CD4-positive, alpha-beta memory T cell (primary cell): ENCODE measurements at regions not wholly inside any gene's neighbourhood (a gene's known extent, or its start where the extent isn't known, plus 50 kb on each side); places are given as distances from the start of the nearest gene placed in this dataset.

Source experiments
- CTCF ChIA-PET: fragments of 350-600 bp; sonication (Branson Sonifier 250); formaldehyde crosslinking; loops from one replicate; lab custom pipeline; 2021; ENCODE audit warnings: inconsistent platforms; ENCODE audit not compliant: partially characterized antibody; lab: Charles Lee
- POLR2A ChIA-PET: fragments of 350-600 bp; sonication (Branson Sonifier 250); formaldehyde crosslinking; loops from one replicate; lab custom pipeline; 2021; ENCODE audit not compliant: partially characterized antibody; lab: Charles Lee
- DNase-seq, 5 donors: peaks; one replicate each; pipeline versions ENCODE4 v3.0.0 to v3.0.0-alpha.2; 2020 to 2022; ENCODE audit warnings: mixed read lengths in 1 of 5
- H3K27ac ChIP-seq: one replicate; pipeline ENCODE4 v1.7.0; 2013; ENCODE audit warnings: low read depth, low read length
- H3K27me3 ChIP-seq: 2 replicates; pipeline ENCODE4 v1.7.0; 2013; ENCODE audit warnings: mild to moderate bottlenecking, low read length, moderate library complexity; ENCODE audit not compliant: insufficient read depth
- H3K36me3 ChIP-seq: 2 replicates; pipeline ENCODE4 v1.7.0; 2013; ENCODE audit warnings: mild to moderate bottlenecking, low read length, moderate library complexity; ENCODE audit not compliant: insufficient read depth
- H3K4me1 ChIP-seq: 2 replicates; pipeline ENCODE4 v1.7.0; 2013; ENCODE audit warnings: mild to moderate bottlenecking, low read length, moderate library complexity; ENCODE audit not compliant: insufficient read depth
- H3K4me3 ChIP-seq, 2 donors: one replicate each; pipeline ENCODE4 v1.7.0; 2013; ENCODE audit warnings: low read length in 2 of 2, mild to moderate bottlenecking in 1 of 2
- H3K9me3 ChIP-seq, 2 donors: one replicate each; pipeline ENCODE4 v1.7.0; 2013; ENCODE audit warnings: low read length in 2 of 2, control low read depth in 1 of 2; ENCODE audit not compliant: control insufficient read depth in 1 of 2
- H3K27ac Mint-ChIP-seq, 7 donors: one replicate each; pipeline ENCODE4 v1.8.0; 2020 to 2021; ENCODE audit warnings: mixed read lengths in 7 of 7, mild to moderate bottlenecking in 6 of 7, inconsistent platforms in 3 of 7, moderate library complexity in 3 of 7
- H3K27me3 Mint-ChIP-seq, 2 donors: one replicate each; pipeline ENCODE4 v1.8.0; 2020 to 2021; ENCODE audit warnings: mixed read lengths in 2 of 2
- H3K36me3 Mint-ChIP-seq, 2 donors: one replicate each; pipeline ENCODE4 v1.8.0; 2020 to 2021; ENCODE audit warnings: mixed read lengths in 2 of 2, inconsistent platforms in 1 of 2, mild to moderate bottlenecking in 1 of 2
- H3K4me1 Mint-ChIP-seq, 4 donors: one replicate each; pipeline ENCODE4 v1.8.0; 2020 to 2021; ENCODE audit warnings: mixed read lengths in 4 of 4, mild to moderate bottlenecking in 1 of 4
- H3K4me3 Mint-ChIP-seq, 8 donors: one replicate each; pipeline ENCODE4 v1.8.0; 2020 to 2021; ENCODE audit warnings: mixed read lengths in 8 of 8, mild to moderate bottlenecking in 7 of 8, moderate library complexity in 6 of 8, inconsistent platforms in 3 of 8
- H3K9me3 Mint-ChIP-seq, 8 donors: one replicate each; pipeline ENCODE4 v1.8.0; 2020 to 2021; ENCODE audit warnings: mixed read lengths in 8 of 8, mild to moderate bottlenecking in 5 of 8, inconsistent platforms in 3 of 8, moderate library complexity in 1 of 8
- intact Hi-C: fragments of 100-400 bp; cut with micrococcal nuclease; formaldehyde crosslinking; loops from one replicate; pipeline ENCODE4 v1.15.1; 2023

- no peaks in the 10 kb centered on the region for H3K27me3 Mint-ChIP-seq
- Histone ChIP-seq H3K4me3 (no peak overlapping the region), H3K27ac (no peak overlapping the region), H3K36me3 (no peaks in the 10 kb centered on the region), H3K9me3 (no peaks in the 10 kb centered on the region), H3K27me3 (no peaks in the 10 kb centered on the region), H3K4me1 (no peaks in the 10 kb centered on the region)
- peaks cover 0 to 11% (median 2%) of the 10 kb centered on the region in 8 donors for H3K9me3 Mint-ChIP-seq
- ChIA-PET POLR2A (no interaction called here), CTCF (no interaction called here)
- H3K4me1 Mint-ChIP-seq = no peaks in the 10 kb centered on the region
- intact Hi-C loops = no loop called here
- H3K4me3 Mint-ChIP-seq = no peak overlapping the region
- DNase-seq = no peak
- no peaks in the 10 kb centered on the region for H3K36me3 Mint-ChIP-seq
- no peak overlapping the region for H3K27ac Mint-ChIP-seq
Measured at GRCh38 chr4:57580710-57581599, 470.8 kb upstream of the IGFBP7 start.

- no peak overlapping the region for H3K4me3 ChIP-seq
- H3K27ac Mint-ChIP-seq = no peak overlapping the region
- no peaks in the 10 kb centered on the region for H3K27me3 ChIP-seq
- no peaks in the 10 kb centered on the region for H3K36me3 Mint-ChIP-seq
- CTCF ChIA-PET = no interaction called here
- POLR2A ChIA-PET = no interaction called here
- no peaks in the 10 kb centered on the region for H3K9me3 ChIP-seq
- intact Hi-C loops = no loop called here
- peaks cover 0 to 7% (median 2%) of the 10 kb centered on the region in 8 donors for H3K9me3 Mint-ChIP-seq
- H3K27ac ChIP-seq = no peak overlapping the region
- H3K4me1 ChIP-seq = no peaks in the 10 kb centered on the region
- no peaks in the 10 kb centered on the region for H3K4me1 Mint-ChIP-seq
- no peaks in the 10 kb centered on the region for H3K27me3 Mint-ChIP-seq
- H3K36me3 ChIP-seq = no peaks in the 10 kb centered on the region
- H3K4me3 Mint-ChIP-seq = no peak overlapping the region
- no peak for DNase-seq
Measured at GRCh38 chr4:57575426-57575825, 465.2 kb upstream of the IGFBP7 start.

- DNase-seq = no peak
Measured at GRCh38 chr4:57554556-57555092, 444.4 kb upstream of the IGFBP7 start.

GRCh38 chr4:57553728-57554127 is 443.5 kb upstream of the IGFBP7 start:
- no peak for DNase-seq
- no peak overlapping the region for H3K27ac ChIP-seq
- no peaks in the 10 kb centered on the region for H3K36me3 ChIP-seq
- Mint-ChIP-seq H3K4me1 (no peaks in the 10 kb centered on the region), H3K27me3 (no peaks in the 10 kb centered on the region), H3K27ac (no peak overlapping the region), H3K9me3 (peaks cover 0 to 10% (median 0%) of the 10 kb centered on the region in 8 donors), H3K36me3 (no peaks in the 10 kb centered on the region), H3K4me3 (no peak overlapping the region)
- H3K4me1 ChIP-seq = no peaks in the 10 kb centered on the region
- CTCF ChIA-PET = no interaction called here
- H3K27me3 ChIP-seq = no peaks in the 10 kb centered on the region
- no peaks in the 10 kb centered on the region for H3K9me3 ChIP-seq
- no peak overlapping the region for H3K4me3 ChIP-seq
- POLR2A ChIA-PET = no interaction called here
- intact Hi-C loops = no loop called here

More at GRCh38 chr4:57554556-57555092, 444.4 kb upstream of the IGFBP7 start:
- no peak overlapping the region for H3K27ac ChIP-seq
- ChIA-PET POLR2A (no interaction called here), CTCF (no interaction called here)
- Mint-ChIP-seq H3K4me1 (no peaks in the 10 kb centered on the region), H3K27ac (no peak overlapping the region), H3K9me3 (peaks cover 0 to 18% (median under 1%) of the 10 kb centered on the region in 8 donors), H3K4me3 (no peak overlapping the region), H3K36me3 (no peaks in the 10 kb centered on the region), H3K27me3 (no peaks in the 10 kb centered on the region)
- no peaks in the 10 kb centered on the region for H3K36me3 ChIP-seq
- intact Hi-C loops = no loop called here
- H3K4me1 ChIP-seq = no peaks in the 10 kb centered on the region
- H3K27me3 ChIP-seq = no peaks in the 10 kb centered on the region
- no peaks in the 10 kb centered on the region for H3K9me3 ChIP-seq
- H3K4me3 ChIP-seq = no peak overlapping the region

DNA sequence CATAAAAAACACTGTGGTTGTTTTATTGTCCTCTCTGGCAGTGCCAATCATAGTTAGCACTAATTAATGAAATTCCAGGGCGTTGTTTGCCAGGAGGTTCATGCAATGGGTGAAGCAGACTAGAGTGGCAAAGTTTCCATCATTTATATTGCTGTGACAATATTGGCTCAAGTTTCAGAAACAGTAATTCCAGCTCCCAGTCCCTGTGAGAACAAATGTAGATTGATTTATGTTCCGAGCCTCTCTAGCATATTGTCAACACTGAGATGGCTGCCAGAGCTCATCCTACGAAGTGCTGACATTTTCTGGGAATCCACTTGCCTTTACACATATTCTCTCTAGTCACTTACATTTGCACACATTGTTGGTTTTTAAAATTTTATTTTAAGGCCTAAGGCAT is 440.0 kb upstream of the IGFBP7 start:
- intact Hi-C loops = no loop called here
- Histone ChIP-seq H3K27me3 (no peaks in the 10 kb centered on the region), H3K9me3 (no peaks in the 10 kb centered on the region), H3K36me3 (no peaks in the 10 kb centered on the region), H3K4me1 (no peaks in the 10 kb centered on the region), H3K27ac (no peak overlapping the region), H3K4me3 (no peak overlapping the region)
- ChIA-PET CTCF (no interaction called here), POLR2A (no interaction called here)
- H3K4me3 Mint-ChIP-seq = no peak overlapping the region
- H3K36me3 Mint-ChIP-seq = no peaks in the 10 kb centered on the region
- no peaks in the 10 kb centered on the region for H3K4me1 Mint-ChIP-seq
- peaks cover 0 to 7% (median 0%) of the 10 kb centered on the region in 8 donors for H3K9me3 Mint-ChIP-seq
- no peak overlapping the region for H3K27ac Mint-ChIP-seq
- H3K27me3 Mint-ChIP-seq = no peaks in the 10 kb centered on the region
- DNase-seq = no peak

GRCh38 chr4:57548856-57549255 is 438.7 kb upstream of the IGFBP7 start:
- intact Hi-C loops = no loop called here
- no peaks in the 10 kb centered on the region for H3K4me1 Mint-ChIP-seq

GRCh38 chr4:57544811-57545654 is 434.8 kb upstream of the IGFBP7 start:
- no peak overlapping the region for H3K4me3 Mint-ChIP-seq
- Histone ChIP-seq H3K9me3 (no peaks in the 10 kb centered on the region), H3K4me3 (no peak overlapping the region), H3K27me3 (no peaks in the 10 kb centered on the region), H3K4me1 (no peaks in the 10 kb centered on the region), H3K27ac (no peak overlapping the region), H3K36me3 (no peaks in the 10 kb centered on the region)
- H3K27me3 Mint-ChIP-seq = no peaks in the 10 kb centered on the region
- intact Hi-C loops = no loop called here
- DNase-seq = no peak
- no peaks in the 10 kb centered on the region for H3K4me1 Mint-ChIP-seq
- CTCF ChIA-PET = no interaction called here
- H3K36me3 Mint-ChIP-seq = no peaks in the 10 kb centered on the region
- peaks cover 0 to 16% (median 4%) of the 10 kb centered on the region in 8 donors for H3K9me3 Mint-ChIP-seq
- no peak overlapping the region for H3K27ac Mint-ChIP-seq
- POLR2A ChIA-PET = no interaction called here

More at GRCh38 chr4:57548856-57549255, 438.7 kb upstream of the IGFBP7 start:
- Histone ChIP-seq H3K9me3 (no peaks in the 10 kb centered on the region), H3K4me3 (no peak overlapping the region), H3K27ac (no peak overlapping the region), H3K36me3 (no peaks in the 10 kb centered on the region), H3K4me1 (no peaks in the 10 kb centered on the region), H3K27me3 (no peaks in the 10 kb centered on the region)
- peaks cover 0 to 4% (median 0%) of the 10 kb centered on the region in 8 donors for H3K9me3 Mint-ChIP-seq
- DNase-seq = no peak
- ChIA-PET POLR2A (no interaction called here), CTCF (no interaction called here)
- H3K36me3 Mint-ChIP-seq = no peaks in the 10 kb centered on the region
- no peaks in the 10 kb centered on the region for H3K27me3 Mint-ChIP-seq
- H3K4me3 Mint-ChIP-seq = no peak overlapping the region
- no peak overlapping the region for H3K27ac Mint-ChIP-seq
